HG03442 (cell line): ENCODE measurements at regions not wholly inside any gene's neighbourhood (a gene's known extent, or its start where the extent isn't known, plus 50 kb on each side); places are given as distances from the start of the nearest gene placed in this dataset.

Source experiments
- ATAC-seq: cut with Tn5 transposase; IDR thresholded peaks from one replicate; pipeline ENCODE4 v1.9.1; 2021; ENCODE audit warnings: mild to moderate bottlenecking, moderate library complexity; ENCODE audit not compliant: unreplicated experiment

DNA sequence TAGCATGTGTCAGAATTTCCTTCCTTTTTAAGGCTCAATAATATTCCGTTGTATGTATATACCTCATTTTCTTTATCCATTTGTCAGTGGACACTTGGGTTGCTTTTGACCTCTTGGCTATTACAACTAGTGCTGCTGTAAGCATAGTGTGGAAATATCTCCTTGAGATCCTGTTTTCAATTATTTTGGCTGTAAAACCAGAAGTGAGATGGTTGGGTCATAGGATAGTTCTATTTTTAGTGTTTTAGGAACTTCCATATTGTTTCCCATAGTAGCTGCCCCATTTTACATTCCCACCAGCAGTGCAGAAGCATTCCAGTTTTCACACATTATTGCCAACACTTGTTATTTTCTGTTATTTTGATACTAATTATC, 70.4 kb upstream of the C15orf39 start:
- ATAC-seq = no peak

DNA sequence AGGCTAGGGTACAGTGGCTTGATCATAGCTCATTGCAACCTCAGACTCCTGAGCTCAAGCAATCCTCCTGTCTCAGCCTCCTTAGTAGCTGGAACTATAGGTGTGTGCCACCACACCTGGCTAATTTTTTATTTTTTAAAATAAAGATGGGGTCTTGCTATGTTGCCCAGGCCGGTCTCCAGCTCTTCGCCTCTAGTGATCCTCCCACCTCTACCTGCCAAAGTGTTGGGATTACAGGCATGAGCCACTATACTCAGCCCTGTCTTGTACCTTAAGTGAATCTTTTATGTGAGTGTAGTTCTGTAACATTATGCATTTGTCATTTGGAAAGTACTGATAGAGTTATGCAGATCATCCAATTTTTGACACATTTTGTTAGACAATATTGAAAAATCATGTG, 66.9 kb upstream of the C15orf39 start:
- ATAC-seq = no peak

DNA sequence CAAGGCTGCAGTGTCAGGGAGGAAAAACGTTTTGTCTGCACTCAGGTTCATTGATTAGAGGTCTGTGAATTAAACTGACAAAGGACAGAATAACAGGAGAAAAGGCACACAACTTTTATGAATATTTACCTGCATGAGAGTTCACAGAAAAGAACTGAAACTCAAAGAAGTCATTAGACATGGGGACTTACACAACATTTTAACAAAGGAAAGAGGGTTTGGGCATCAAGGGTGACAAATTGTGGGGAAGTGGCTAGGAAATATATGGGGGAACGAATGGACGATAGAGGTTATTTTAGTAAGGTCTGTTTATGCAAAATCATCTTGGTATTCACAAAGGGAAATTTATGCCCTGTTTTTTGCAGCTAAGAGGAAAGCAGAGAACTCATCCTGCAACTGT, 65.6 kb upstream of the C15orf39 start:
- ATAC-seq = no peak

DNA sequence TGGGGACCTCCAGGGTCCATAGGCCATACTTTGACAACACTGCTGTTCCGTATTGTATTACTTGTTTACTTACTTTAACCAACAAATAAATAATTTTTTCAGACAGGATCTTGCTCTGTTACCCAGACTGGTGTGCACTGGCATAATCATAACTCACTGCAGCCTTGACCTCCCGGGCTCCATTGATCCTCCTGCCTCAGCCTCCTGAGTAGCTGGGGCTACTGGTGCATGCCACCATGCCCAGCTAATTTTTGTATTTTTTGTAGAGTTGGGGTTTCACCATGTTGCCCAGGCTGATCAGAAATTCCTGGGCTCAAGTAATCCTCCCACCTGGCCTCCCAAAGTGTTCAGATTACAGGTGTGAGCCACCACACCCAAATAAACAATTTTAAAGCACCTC, 64.9 kb upstream of the C15orf39 start:
- ATAC-seq = no peak

DNA sequence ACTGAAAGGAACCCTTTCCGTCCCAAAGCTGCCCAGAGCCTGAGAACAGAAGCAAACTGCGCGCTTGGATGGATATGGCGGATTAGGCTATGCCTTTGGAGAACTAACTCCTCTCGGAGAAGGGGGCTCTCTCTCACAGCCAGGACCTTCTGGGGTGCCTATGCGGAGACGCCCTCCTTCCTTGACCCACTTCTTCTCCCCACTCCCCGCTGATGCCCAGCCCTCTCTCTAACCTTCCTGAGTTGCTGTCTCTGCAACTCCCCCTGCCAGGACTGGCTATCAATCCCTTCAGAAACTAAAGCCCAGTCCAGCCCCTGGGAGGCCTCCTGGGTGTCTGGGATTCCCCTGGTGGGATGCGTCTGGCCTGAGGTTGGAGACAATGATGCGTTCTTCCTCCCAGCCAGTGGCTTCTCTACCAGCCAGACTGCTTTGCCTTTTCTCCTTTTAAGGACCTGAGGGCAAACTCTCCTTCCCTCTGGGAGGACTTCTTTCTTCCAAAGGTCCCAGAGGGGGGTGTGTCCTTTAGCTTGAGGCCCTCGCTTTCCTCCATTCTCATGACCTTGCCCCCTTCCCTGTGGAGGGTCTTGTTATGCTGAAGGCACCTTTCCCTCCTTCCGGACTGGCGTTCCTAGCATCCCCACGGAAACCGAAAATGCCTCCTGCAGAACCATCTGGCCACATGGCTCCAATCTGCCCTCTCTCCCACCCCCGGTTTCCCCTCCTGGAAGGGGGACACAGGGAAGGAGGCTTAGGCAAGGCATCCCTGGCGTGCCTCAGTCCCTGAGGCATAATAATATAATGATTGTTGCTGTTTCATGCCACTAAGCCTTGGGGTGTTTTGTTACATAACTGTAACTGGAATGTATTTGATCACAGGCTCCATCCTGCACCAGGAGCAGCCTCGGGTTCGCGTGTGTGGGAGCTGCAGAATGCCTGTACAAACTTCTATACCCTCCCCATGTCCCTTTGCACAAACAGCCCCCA, 63.4 kb upstream of the C15orf39 start:
- ATAC-seq = no peak

DNA sequence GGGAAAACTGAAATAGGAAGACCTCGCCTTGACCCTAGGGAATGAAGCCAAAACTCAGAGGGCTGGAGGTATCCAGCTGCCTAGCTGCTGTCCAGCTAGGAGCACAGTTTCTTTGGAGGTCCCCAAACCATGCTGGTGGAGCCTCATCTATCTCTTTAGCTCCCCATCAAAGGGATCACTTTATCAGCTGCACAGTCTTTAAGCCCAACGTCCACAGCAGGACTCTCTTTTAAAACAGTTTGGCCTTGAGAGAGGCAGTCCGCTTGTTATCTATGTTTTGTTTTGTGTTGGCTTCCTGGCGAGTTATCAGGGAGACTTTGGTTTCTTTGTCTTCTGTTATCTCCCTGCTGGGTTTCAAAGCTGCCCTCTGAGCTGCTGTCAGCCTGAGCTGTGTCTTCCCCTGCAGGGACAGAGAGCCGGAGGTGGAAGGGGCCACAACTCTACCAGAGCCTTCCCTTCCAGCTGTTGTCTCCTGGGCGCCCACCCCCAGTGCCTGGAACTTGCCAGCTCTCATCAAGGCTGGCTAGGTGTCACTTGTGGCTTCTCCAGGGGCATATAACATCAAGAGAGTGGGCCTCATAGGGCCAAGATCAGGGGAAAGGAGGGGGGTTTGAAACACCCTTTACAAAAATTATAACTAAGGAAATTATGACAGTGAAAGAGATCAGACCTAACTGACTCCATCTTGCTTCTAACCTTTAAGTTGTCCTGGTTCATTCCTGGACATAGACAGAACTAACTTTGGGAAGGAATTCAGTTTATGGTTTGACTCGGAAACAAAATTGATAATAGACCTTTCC, 61.4 kb upstream of the C15orf39 start:
- ATAC-seq = no peak

DNA sequence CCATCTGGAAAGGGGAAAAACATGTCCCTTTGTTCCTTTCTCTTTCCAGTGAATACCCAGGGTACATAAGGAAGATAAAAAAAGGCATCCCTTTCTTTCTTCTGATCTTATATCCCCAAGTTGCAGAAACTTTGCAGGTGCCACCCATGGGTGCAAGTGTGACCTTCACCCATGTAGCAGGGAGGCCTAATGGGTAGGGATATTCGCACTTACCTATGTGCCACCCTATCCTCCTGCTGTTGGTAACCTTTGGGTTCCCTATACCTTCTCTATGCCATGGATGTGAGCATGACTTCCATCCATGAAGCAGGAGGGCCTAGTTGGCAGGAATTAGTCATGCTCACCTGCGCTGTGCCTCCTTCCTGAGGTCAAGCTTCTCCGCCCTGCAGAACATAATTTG, 59.2 kb upstream of the C15orf39 start:
- ATAC-seq = no peak

DNA sequence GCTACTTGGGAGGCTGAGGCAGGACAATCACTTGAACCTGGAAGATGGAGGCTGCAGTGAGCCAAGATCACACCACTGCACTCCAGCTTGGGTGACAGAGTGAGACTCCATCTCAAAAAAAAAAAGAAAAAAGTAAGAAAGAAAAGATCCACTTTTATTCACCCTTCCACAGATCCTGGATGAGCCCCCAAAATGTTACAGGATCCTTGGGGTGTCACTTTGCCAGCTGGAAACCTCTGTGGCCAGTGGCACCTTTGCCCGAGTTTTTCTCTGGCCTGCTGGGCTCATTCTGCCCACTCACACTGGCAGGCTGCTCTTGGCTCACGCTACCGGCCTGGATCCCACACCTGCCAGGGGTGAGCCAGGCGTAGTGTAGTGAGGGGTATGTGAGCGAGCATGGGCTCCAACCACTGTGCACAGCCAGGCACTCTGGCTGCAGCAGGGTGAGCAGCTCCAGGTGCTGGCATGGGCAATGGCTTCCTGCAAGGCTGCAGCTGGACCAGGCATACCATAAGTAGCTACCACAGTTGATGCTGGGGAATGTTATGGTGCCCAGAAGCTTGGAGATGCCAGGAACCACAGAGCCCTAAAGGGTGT, 57.8 kb upstream of the C15orf39 start:
- no peak for ATAC-seq

DNA sequence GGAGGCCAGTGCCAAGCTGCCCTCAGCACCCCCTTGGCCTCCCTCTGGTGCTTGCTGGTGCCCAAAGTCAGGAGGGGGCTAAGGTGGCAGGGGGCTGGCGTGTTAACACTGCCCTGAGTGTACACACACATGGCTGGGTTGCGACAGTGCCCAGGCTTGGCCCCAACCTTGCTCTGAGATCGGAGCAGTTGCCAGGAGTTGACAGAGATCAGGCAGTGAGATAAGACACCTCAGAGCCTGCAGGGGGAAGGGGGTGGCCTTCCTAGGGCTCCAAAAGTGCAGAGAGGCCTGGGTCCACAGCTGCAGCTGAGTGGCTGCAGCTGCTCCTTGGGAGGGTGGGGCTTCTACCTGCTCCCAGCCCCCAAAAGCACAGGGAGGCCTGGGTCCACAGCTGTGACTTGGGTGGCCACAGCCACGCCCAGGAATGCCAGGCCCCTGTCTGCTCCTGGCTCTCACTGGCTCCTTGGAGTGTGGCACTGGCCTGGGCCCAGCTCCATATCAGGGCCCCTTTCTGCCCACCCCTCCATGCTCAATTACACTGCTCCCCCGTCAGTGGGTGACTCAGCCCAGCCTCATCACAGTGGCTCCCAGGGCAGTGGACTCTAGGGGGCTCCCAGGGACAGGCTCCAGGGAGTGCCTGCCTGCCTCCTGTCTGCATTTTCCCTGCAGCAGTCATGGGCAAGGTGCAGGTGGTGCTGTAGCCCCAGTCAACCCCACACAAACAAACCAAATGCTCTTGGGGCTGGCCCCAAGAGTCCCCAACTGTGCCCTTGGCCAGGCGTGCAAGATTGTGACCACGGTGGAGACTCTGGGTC, 56.4 kb upstream of the C15orf39 start:
- ATAC-seq = no peak

DNA sequence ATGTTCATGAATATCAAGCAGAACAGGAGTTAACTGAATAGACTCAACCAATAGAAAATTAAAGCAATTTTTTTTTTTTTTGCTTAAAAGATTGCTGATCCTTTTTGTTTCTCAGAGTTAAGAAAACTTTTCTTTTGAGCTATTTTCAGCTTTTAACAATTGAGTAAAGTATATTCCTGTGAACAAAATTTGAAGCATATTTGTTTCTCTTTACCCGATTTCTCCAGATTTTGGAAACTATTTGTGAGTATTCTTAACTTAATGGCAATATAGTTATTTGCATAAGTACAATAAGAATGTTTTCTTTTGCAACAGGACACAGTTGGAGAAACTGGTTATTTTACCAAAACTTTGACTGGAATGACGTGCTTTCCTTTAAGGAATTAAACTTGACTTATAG, 53.4 kb upstream of the C15orf39 start:
- ATAC-seq = no peak

DNA sequence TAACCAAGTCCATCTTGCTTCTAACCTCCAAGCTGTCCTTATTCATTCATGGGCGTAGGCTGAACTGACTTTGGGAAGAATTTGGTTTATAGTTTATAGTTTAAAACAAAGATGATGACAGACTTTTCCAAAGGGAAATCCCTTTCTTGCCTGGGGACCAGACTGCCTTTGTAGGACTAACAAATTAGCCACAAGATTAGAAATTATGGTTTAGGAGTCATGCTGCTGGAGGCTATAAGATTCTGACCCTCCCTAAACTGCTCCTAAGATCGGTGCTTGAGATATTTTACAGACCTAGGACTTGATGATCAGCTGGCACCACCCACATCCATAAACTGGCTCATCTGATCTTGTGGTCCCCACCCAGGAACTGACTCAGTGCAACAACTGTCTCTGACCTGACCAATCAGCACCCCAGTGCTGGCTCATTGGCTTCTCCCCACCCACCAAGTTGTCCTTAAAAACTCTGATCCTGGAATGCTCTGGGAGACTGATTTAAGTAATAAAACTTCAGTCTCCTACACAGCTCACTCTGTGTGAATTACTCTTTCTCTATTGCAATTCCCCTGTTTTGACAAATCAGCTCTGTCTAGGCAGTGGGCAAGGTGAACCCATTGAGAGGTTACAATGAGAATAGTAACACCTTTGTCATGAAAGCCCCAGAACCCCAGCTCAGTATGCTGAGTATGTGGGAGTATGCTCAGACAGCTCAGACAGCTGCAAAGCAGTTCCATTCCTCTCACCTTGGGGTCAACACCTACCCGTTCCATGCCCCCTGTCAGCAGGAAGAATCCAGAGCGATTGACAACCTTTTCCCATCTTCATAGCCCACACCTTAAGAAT, 51.6 kb upstream of the C15orf39 start:
- no peak for ATAC-seq

DNA sequence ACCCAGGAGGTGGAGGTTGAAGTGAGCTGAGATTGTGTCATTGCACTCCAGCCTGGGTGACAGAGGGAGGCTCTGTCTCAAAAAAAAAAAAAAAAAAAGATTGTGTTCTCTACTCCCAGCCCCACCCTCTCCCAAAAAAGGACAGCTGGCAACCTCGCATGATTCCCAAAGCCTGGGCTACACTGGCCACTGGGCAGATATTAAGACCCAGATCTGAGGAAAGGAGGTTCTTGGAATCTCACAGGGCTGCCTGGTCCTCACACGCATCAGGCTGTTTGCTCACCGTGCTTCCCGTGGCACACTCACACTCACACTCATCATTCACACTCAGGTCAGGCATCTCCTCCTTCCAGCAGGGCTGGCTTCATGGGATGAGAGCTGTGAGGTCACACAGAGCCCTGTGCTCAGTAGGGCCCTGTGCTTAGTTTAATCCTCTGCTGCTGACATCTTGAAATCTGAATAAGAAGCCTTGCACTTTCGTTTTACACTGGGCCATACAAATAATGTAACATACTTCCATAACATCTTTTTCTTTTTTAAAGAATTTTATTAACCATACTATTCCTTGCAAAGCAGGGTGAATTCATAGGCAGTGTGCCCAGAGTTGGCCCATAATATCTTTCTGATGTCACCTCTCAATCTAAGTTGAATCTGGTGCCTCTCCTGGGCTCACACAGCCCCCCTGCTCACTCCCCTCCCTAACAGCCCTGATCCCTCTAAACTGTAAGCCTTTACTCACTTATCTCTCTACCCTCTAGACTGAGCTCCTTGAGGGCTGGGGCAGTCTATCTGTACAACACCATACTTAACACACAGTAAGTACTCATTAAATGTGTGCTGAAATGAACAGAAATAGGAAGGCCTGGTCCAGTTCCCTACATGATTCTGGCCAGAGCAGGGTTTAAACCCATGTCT, 50.2 kb upstream of the C15orf39 start:
- no peak for ATAC-seq
